GM12878 (cell line): ENCODE measurements at regions not wholly inside any gene's neighbourhood (a gene's known extent, or its start where the extent isn't known, plus 50 kb on each side); places are given as distances from the start of the nearest gene placed in this dataset.

Source experiments
- BRCA1 ChIP-seq: IDR thresholded peaks from 2 replicates; pipeline ENCODE4 v1.6.1; 2011; ENCODE audit warnings: low read depth, low read length, improper control_type of control experiment
- CREM ChIP-seq: IDR thresholded peaks from 2 replicates; pipeline ENCODE4 v1.6.1; 2014; ENCODE audit warnings: antibody characterized with exemption, low read depth
- CTCF ChIP-seq, 3 experiments: IDR thresholded peaks in 2 of 3; conservative IDR thresholded peaks in 1 of 3; 2 replicates each; pipeline ENCODE4 v1.5.1; 2011; ENCODE audit warnings: low read depth in 3 of 3, low read length in 3 of 3, mild to moderate bottlenecking in 3 of 3, control low read depth in 2 of 3, moderate library complexity in 2 of 3, inconsistent platforms in 1 of 3, mixed read lengths in 1 of 3; ENCODE audit not compliant: control insufficient read depth in 2 of 3, insufficient read depth in 1 of 3; ENCODE audit errors: extremely low read depth in 1 of 3
- EGR1 ChIP-seq, 2 experiments: IDR thresholded peaks; 1 replicate in 1 of 2; 2 replicates in 1 of 2; pipeline ENCODE4 v1.6.1; 2011 to 2012; ENCODE audit warnings: low read depth in 2 of 2, low read length in 2 of 2, borderline replicate concordance in 1 of 2, mild to moderate bottlenecking in 1 of 2, moderate library complexity in 1 of 2
- EZH2 ChIP-seq: IDR thresholded peaks from 2 replicates; pipeline ENCODE4 v1.6.1; 2012; ENCODE audit warnings: low read depth, mild to moderate bottlenecking, control low read depth, inconsistent platforms, low read length, borderline replicate concordance; ENCODE audit not compliant: control insufficient read depth
- GABPA ChIP-seq: IDR thresholded peaks from 2 replicates; pipeline ENCODE4 v1.6.1; 2014; ENCODE audit warnings: antibody characterized with exemption, low read depth, mild to moderate bottlenecking, inconsistent platforms
- MAX ChIP-seq: IDR thresholded peaks from 2 replicates; pipeline ENCODE4 v1.6.1; 2012; ENCODE audit warnings: low read depth, low read length, improper control_type of control experiment
- MEF2B ChIP-seq: fragments of 450-650 bp; IDR thresholded peaks from 2 replicates; pipeline ENCODE4 v1.6.1; 2018; ENCODE audit warnings: mild to moderate bottlenecking, moderate library complexity; ENCODE audit not compliant: partially characterized antibody, poor library complexity, severe bottlenecking
- MXI1 ChIP-seq: fragments of 150-350 bp; IDR thresholded peaks from 2 replicates; pipeline ENCODE4 v1.6.1; 2011; ENCODE audit warnings: low read depth, mild to moderate bottlenecking, inconsistent platforms, low read length, improper control_type of control experiment
- POLR2A ChIP-seq: IDR thresholded peaks from 2 replicates; pipeline ENCODE4 v1.6.1; 2011; ENCODE audit warnings: low read depth, mild to moderate bottlenecking, low read length
- RAD51 ChIP-seq: fragments of 450-650 bp; IDR thresholded peaks from 2 replicates; pipeline ENCODE4 v1.6.1; 2016; ENCODE audit warnings: moderate library complexity, mild to moderate bottlenecking, inconsistent platforms
- ZNF274 ChIP-seq: IDR thresholded peaks from one replicate; pipeline ENCODE4 v1.8.0; 2011; ENCODE audit not compliant: insufficient read length, insufficient read depth

- TF ChIP-seq MEF2B (no peak), GABPA (no peak), MAX (no peak), CTCF (IDR thresholded peaks at IDR 0.05 in 2 of 3, conservative IDR thresholded peaks at IDR 0.05 in 1 of 3; ENCODE audit: control insufficient read depth in 2 of 3, extremely low read depth in 1 of 3, insufficient read depth in 1 of 3, low read depth in 3 of 3, low read length in 3 of 3) (no peak), MXI1 (no peak), CREM (no peak), EGR1 (IDR thresholded peaks at IDR 0.05; ENCODE audit: borderline replicate concordance in 1 of 2, low read depth in 2 of 2, low read length in 2 of 2) (no peak), EZH2 (no peak), RAD51 (no peak), BRCA1 (no peak), ZNF274 (no peak), POLR2A (no peak)
These were observed 204.2 kb upstream of the GMDS start for GRCh38 chr6:2449572-2449940.
